Activated B cell treated with CpG ODN at 0.5 μM for 24 hours (primary cell): ENCODE measurements at regions not wholly inside any gene's neighbourhood (a gene's known extent, or its start where the extent isn't known, plus 50 kb on each side); places are given as distances from the start of the nearest gene placed in this dataset.

Experiments
- ATAC-seq: fragments of 200-7000 bp; cut with Tn5 transposase; one replicate; pipeline ENCODE4 v1.10.0; 2021; ENCODE audit warnings: low read depth, mild to moderate bottlenecking, moderate library complexity
- CTCF ChIA-PET: fragments of 350-600 bp; sonication (Branson Sonifier 250); formaldehyde crosslinking; loops from one replicate; lab custom pipeline; 2021; ENCODE audit warnings: antibody characterized with exemption; lab: Charles Lee
- POLR2A ChIA-PET: fragments of 350-600 bp; sonication (Branson Sonifier 250); formaldehyde crosslinking; loops from one replicate; lab custom pipeline; 2021; ENCODE audit warnings: antibody characterized with exemption; lab: Charles Lee
- DNase-seq: peaks from one replicate; pipeline ENCODE4 v3.0.0; 2022
- H3K27ac Mint-ChIP-seq: one replicate; pipeline ENCODE4 v1.8.0; 2020; ENCODE audit warnings: mixed read lengths
- H3K27me3 Mint-ChIP-seq: one replicate; pipeline ENCODE4 v1.8.0; 2021; ENCODE audit warnings: mixed read lengths
- H3K36me3 Mint-ChIP-seq: one replicate; pipeline ENCODE4 v1.8.0; 2021; ENCODE audit warnings: low read depth, mixed read lengths
- H3K4me1 Mint-ChIP-seq: one replicate; pipeline ENCODE4 v1.8.0; 2021; ENCODE audit warnings: mixed read lengths
- H3K4me3 Mint-ChIP-seq: one replicate; pipeline ENCODE4 v1.8.0; 2020; ENCODE audit warnings: mild to moderate bottlenecking, mixed read lengths
- H3K9me3 Mint-ChIP-seq: one replicate; pipeline ENCODE4 v1.8.0; 2020; ENCODE audit warnings: mixed read lengths
- intact Hi-C: fragments of 100-400 bp; cut with micrococcal nuclease; formaldehyde crosslinking; loops from one replicate; pipeline ENCODE4 v1.15.1; 2024
- TF ChIP-seq, protein P1 (sequence below): fragments of 200-600 bp; IDR thresholded peaks from one replicate; pipeline ENCODE4 v1.8.0; 2022; ENCODE audit warnings: antibody characterized with exemption, mild to moderate bottlenecking

DNA sequence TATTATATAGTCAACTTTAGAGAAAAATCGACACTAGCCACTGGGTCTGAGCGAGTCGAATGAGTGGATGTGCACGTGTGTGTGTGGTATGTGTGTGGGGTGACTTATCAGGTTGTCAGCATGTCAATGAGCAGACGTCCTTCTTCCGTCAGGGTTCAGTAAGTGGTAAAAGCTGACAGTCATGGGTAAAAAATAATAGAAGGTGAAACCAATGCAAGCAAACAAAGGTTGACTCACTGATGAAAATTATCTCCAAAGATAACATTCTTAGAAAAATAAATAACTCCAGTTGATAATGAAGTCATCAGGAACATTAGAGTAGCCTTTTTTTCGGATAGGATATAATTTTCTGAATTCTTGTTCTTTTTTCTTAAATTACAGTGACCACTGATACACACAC, 243.8 kb upstream of the FOXQ1 start:
- ChIA-PET CTCF (no interaction called here), POLR2A (no interaction called here)
- no peak overlapping the region for H3K4me3 Mint-ChIP-seq
- TF ChIP-seq, protein P1, sequence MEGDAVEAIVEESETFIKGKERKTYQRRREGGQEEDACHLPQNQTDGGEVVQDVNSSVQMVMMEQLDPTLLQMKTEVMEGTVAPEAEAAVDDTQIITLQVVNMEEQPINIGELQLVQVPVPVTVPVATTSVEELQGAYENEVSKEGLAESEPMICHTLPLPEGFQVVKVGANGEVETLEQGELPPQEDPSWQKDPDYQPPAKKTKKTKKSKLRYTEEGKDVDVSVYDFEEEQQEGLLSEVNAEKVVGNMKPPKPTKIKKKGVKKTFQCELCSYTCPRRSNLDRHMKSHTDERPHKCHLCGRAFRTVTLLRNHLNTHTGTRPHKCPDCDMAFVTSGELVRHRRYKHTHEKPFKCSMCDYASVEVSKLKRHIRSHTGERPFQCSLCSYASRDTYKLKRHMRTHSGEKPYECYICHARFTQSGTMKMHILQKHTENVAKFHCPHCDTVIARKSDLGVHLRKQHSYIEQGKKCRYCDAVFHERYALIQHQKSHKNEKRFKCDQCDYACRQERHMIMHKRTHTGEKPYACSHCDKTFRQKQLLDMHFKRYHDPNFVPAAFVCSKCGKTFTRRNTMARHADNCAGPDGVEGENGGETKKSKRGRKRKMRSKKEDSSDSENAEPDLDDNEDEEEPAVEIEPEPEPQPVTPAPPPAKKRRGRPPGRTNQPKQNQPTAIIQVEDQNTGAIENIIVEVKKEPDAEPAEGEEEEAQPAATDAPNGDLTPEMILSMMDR: no peak
- H3K4me1 Mint-ChIP-seq: no peaks in the 10 kb centered on the region
- no peak for DNase-seq
- H3K27ac Mint-ChIP-seq: no peak overlapping the region
- peaks cover 7% of the 10 kb centered on the region for H3K27me3 Mint-ChIP-seq
- H3K9me3 Mint-ChIP-seq: no peaks in the 10 kb centered on the region
- intact Hi-C loops: no loop called here
- ATAC-seq: no peak
- H3K36me3 Mint-ChIP-seq: no peaks in the 10 kb centered on the region

DNA sequence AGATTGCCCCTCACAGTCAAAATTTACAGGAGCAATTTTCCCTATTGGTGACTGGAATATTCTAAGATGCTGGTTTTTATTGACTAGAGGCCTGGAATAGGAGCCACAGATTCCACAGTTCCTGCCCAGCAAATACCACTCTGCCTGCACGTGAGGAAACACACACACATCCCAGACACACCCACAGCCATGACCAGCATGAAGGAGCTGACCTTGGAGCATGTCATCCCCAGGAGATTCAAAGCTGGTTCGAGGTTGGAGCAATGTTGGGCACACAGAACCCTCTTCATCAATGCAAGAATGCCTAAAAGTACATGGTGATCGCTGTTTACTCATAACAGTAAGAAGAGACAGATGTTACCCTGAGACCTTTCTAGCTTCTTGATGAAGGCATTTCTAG, 244.6 kb upstream of the FOXQ1 start:
- TF ChIP-seq, protein P1: no peak
- ChIA-PET POLR2A (no interaction called here), CTCF (no interaction called here)
- no peak for ATAC-seq
- no peak overlapping the region for H3K4me3 Mint-ChIP-seq
- H3K4me1 Mint-ChIP-seq: no peaks in the 10 kb centered on the region
- H3K27ac Mint-ChIP-seq: no peak overlapping the region
- no peak for DNase-seq
- H3K27me3 Mint-ChIP-seq: peaks cover 7% of the 10 kb centered on the region
- intact Hi-C loops: no loop called here
- H3K36me3 Mint-ChIP-seq: no peaks in the 10 kb centered on the region
- H3K9me3 Mint-ChIP-seq: no peaks in the 10 kb centered on the region

DNA sequence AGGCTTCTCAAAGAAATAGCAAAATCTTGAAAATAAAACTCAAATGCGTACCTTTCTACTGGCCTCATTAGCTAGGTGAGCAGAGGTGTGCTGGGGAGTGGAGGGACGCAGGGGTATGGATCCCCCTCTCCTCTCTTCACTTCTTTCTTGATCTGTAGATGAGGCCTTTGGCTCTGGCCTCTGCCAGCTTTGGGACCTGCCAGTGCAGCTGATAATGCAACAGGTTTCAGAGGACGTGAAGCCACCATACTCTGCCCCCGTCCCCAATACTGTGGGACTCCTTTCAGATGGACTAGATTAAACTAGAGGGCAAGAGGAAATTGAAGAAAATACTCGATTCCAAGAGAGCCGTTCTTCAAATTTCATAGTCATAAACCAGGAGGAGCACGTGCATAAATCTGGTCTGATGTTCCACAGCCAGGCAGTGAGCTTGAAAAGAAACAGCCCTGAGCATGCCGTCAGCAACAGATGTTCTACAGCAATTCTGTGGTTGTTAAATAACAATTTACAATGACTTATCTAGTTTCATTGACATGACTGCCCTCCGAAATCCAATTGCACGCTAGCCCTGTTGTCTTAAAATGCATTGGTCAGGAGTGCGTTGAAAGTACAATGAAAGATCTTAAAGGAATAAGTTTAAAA, 245.3 kb upstream of the FOXQ1 start:
- Mint-ChIP-seq H3K4me3 (no peak overlapping the region), H3K4me1 (no peaks in the 10 kb centered on the region), H3K27me3 (peaks cover 10% of the 10 kb centered on the region), H3K9me3 (no peaks in the 10 kb centered on the region), H3K36me3 (no peaks in the 10 kb centered on the region), H3K27ac (no peak overlapping the region)
- intact Hi-C loops: no loop called here
- DNase-seq (no peak), ATAC-seq (no peak)
- POLR2A ChIA-PET: no interaction called here
- CTCF ChIA-PET: no interaction called here
- TF ChIP-seq, protein P1: no peak

DNA sequence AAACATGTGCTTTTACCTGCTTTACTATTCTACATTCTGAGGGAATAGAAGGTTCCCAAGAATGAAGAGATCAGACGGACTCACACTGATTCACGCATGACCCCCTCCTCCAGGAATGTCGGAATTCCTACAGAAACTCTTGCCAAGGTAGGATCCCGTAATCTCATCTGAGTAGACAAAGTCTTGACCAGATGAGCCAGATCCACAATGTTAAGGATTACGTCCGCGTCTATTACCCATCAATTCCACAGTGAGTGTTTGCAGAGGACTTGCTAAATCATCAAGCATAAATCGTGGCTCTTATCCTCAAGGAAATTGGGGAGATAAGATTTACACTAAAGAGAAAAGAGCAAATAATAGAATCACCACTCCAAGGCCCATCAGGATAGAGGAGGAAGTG, 245.9 kb upstream of the FOXQ1 start:
- intact Hi-C loops: no loop called here
- ATAC-seq (no peak), DNase-seq (no peak)
- Mint-ChIP-seq H3K4me3 (no peak overlapping the region), H3K27me3 (peaks cover 10% of the 10 kb centered on the region), H3K27ac (no peak overlapping the region), H3K4me1 (no peaks in the 10 kb centered on the region), H3K36me3 (no peaks in the 10 kb centered on the region), H3K9me3 (no peaks in the 10 kb centered on the region)
- TF ChIP-seq, protein P1: no peak
- POLR2A ChIA-PET: no interaction called here
- CTCF ChIA-PET: no interaction called here

DNA sequence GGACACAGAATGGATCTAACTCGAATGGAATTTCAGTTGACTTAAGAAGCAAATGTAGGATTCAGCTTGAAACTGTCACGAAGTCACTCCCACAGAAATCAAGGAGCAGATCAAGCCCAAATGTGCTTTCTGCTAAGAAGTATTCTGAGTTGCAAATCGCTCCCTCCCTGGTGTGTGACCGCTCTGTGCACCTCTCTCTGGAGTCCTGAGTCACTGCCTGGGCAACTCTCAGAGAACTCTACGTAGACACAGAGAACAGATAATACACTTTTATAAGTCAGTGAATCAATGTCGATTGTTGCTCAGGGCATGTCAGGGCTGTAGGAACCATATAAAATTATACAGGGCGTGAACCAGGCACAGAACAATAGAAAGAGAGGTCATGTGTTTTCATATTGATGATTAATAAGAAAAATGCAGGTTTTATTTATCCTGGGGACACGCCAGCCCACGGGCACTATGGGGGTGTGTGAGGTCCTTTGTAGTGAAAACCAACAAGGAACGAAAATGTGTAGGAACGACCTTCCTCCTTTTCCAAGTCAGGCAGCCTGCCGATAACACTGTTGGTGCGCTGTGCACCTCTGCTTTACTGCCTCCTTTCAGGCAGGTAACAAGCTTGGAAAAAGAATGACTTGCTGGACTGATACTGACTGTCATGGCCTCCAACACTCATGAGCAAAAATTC, 248.1 kb upstream of the FOXQ1 start:
- peaks cover 9% of the 10 kb centered on the region for H3K27me3 Mint-ChIP-seq
- intact Hi-C loops: no loop called here
- no peaks in the 10 kb centered on the region for H3K9me3 Mint-ChIP-seq
- no peak for ATAC-seq
- H3K4me1 Mint-ChIP-seq: no peaks in the 10 kb centered on the region
- DNase-seq: no peak
- CTCF ChIA-PET: no interaction called here
- H3K4me3 Mint-ChIP-seq: no peak overlapping the region
- no peak overlapping the region for H3K27ac Mint-ChIP-seq
- TF ChIP-seq, protein P1: no peak
- POLR2A ChIA-PET: no interaction called here
- no peaks in the 10 kb centered on the region for H3K36me3 Mint-ChIP-seq
